ENCODE measurements at regions not wholly inside any gene's neighbourhood (a gene's known extent, or its start where the extent isn't known, plus 50 kb on each side); places are given as distances from the start of the nearest gene placed in this dataset.

DNA sequence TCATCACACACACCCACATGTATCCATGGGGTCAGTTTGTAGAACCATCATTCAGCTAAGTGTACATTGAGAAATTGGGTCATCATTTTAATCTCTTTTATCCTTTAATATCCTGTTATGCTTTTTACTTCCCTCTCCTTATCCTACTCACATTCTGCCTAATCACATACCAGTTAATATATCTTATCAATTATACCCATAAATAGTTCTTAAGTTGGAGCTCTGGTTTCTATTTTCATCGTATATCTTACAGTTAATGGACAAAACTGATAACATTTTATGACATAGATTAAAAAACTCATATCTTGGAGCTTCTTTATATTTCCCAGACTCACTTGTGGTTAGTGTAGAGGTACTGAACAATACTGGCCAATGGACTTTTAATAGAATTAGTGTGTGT, 729.5 kb upstream of the LCORL start:
- 31 to 73% (median 58%) methylated on average over 1 of the region's 1 CpG for WGBS, 5 donors
- no peak for DNase-seq
- intact Hi-C loops (cut with DNase I; ENCODE audit: low total_unique reads) = no loop called here
- no peak overlapping the region for H3K4me3 ChIP-seq
- H3K27me3 ChIP-seq = no peaks in the 10 kb centered on the region
- no peak overlapping the region for H3K27ac ChIP-seq
- H3K9me3 ChIP-seq = peaks cover 0 to 6% (median 0%) of the 10 kb centered on the region in 4 donors
- TF ChIP-seq, protein P1, sequence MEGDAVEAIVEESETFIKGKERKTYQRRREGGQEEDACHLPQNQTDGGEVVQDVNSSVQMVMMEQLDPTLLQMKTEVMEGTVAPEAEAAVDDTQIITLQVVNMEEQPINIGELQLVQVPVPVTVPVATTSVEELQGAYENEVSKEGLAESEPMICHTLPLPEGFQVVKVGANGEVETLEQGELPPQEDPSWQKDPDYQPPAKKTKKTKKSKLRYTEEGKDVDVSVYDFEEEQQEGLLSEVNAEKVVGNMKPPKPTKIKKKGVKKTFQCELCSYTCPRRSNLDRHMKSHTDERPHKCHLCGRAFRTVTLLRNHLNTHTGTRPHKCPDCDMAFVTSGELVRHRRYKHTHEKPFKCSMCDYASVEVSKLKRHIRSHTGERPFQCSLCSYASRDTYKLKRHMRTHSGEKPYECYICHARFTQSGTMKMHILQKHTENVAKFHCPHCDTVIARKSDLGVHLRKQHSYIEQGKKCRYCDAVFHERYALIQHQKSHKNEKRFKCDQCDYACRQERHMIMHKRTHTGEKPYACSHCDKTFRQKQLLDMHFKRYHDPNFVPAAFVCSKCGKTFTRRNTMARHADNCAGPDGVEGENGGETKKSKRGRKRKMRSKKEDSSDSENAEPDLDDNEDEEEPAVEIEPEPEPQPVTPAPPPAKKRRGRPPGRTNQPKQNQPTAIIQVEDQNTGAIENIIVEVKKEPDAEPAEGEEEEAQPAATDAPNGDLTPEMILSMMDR (IDR thresholded peaks at IDR 0.05) = no peak
- TF ChIP-seq POLR2A (IDR thresholded peaks at IDR 0.05) (no peak), POLR2AphosphoS5 (IDR thresholded peaks at IDR 0.05) (no peak), EP300 (IDR thresholded peaks at IDR 0.05) (no peak)
- H3K4me1 ChIP-seq = no peaks in the 10 kb centered on the region
- H3K36me3 ChIP-seq = no peaks in the 10 kb centered on the region

DNA sequence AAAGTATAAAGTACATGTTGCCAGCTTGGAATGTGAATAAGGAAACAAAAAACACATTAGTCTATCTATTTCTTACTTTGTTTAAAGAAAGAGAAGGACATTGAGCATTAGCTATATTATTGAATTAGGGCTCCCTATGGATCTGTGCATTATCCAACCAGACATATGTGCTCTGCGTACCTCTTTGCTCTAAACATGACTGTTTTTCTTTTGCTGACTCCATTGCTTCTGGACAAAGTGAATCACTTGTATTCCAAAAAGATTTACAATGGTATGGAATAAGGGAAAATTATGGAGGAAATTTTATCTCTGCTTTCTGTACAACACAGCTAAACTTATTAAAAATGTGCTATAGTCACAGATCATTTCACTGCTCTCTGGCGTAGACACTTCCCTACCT, 727.8 kb upstream of the LCORL start:
- DNase-seq = no peak
- intact Hi-C loops (cut with DNase I; ENCODE audit: low total_unique reads) = no loop called here
- Histone ChIP-seq H3K4me1 (no peaks in the 10 kb centered on the region), H3K4me3 (no peak overlapping the region), H3K27ac (no peak overlapping the region), H3K9me3 (peaks cover 0 to 6% (median 0%) of the 10 kb centered on the region in 4 donors), H3K27me3 (no peaks in the 10 kb centered on the region), H3K36me3 (no peaks in the 10 kb centered on the region)
- TF ChIP-seq POLR2A (IDR thresholded peaks at IDR 0.05) = no peak
- WGBS, 5 donors = 39 to 95% (median 80%) methylated on average over 2 of the region's 2 CpGs

DNA sequence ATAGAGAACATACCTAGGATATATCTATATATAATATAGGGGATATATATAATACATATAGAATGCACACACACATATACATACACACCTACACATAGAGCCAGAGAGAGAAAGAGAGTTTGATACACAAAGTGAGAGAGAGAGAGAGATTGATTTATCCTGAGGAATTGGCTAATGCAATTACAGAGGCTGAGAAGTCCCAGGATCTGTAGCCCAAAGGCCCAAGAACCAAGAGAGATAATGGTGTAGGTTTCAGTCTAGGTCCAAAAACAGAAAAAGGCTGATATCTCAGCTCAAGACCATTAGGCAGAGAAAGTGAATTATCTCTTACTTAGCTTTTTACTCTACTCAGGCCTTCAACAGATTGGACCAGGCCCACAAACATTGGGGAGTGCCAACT, 715.0 kb upstream of the LCORL start:
- Histone ChIP-seq H3K27me3 (no peaks in the 10 kb centered on the region), H3K27ac (no peak overlapping the region), H3K4me1 (peaks cover 0 to 10% (median 3%) of the 10 kb centered on the region in 4 donors), H3K9me3 (no peaks in the 10 kb centered on the region), H3K36me3 (no peaks in the 10 kb centered on the region), H3K4me3 (no peak overlapping the region)
- intact Hi-C loops (cut with DNase I; ENCODE audit: low total_unique reads) = no loop called here
- DNase-seq = no peak
- TF ChIP-seq POLR2A (IDR thresholded peaks at IDR 0.05) (no peak), EP300 (IDR thresholded peaks at IDR 0.05) (no peak)
- TF ChIP-seq, protein P1 (IDR thresholded peaks at IDR 0.05) = no peak

DNA sequence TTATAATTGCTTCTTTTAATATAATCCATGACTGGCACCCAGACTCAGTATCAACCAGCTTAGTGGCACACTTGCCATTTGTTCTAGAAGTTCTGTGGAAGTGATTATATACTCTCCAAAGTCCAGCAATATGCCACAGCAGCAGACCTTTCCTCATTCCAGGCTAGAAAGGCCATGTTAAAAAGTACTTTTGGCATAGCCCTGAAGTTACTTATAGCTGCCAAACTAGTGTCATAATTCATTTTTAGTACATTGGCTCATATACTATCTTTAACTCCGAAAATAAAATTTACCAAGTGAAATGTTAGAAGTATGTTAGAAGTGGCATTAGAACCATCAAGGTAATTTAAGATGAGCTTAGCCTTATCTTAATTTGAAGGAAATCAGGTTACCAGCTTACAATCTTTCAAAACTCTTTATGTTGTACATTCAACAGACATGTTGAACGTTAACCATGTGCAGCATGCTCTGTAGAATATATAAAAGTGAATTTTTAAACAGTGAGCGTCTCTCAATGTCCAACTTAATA, 714.2 kb upstream of the LCORL start:
- 59 to 90% (median 79%) methylated on average over 3 of the region's 3 CpGs for WGBS, 5 donors
- H3K9me3 ChIP-seq = no peaks in the 10 kb centered on the region
- TF ChIP-seq, protein P1 (IDR thresholded peaks at IDR 0.05) = no peak
- TF ChIP-seq EP300 (IDR thresholded peaks at IDR 0.05) (no peak), POLR2AphosphoS5 (IDR thresholded peaks at IDR 0.05) (no peak), POLR2A (IDR thresholded peaks at IDR 0.05) (no peak)
- peak in 1 of 2 donors; percentile 6 for DNase-seq
- intact Hi-C loops (cut with DNase I; ENCODE audit: low total_unique reads) = no loop called here
- H3K36me3 ChIP-seq = no peaks in the 10 kb centered on the region
- H3K27ac ChIP-seq = no peak overlapping the region
- no peaks in the 10 kb centered on the region for H3K27me3 ChIP-seq
- no peak overlapping the region for H3K4me3 ChIP-seq
- H3K4me1 ChIP-seq = peaks cover 0 to 10% (median 3%) of the 10 kb centered on the region in 4 donors

DNA sequence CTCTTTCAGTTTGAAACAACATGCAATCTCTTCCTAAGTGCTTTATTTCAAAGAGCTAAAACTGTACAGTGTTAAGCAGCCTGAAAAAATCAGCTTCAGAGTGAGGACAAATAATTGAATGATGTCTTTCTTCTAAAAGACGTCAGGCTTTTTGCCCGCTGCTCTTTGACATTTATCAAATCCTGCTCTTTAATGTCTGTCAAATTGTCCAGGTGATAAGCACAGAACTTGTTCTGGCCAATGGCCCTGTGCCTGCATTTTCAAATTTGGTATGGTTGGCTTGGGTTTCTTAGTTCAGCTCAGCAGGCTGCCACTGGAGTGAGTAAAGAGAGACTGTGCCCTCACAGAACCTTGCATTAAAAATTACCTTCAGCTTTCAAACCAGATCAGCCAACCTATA, 712.9 kb upstream of the LCORL start:
- no peak for TF ChIP-seq EP300 (IDR thresholded peaks at IDR 0.05)
- no peak for TF ChIP-seq POLR2A (IDR thresholded peaks at IDR 0.05)
- TF ChIP-seq, protein P1 (IDR thresholded peaks at IDR 0.05) = no peak
- no peak for TF ChIP-seq POLR2AphosphoS5 (IDR thresholded peaks at IDR 0.05)
- H3K9me3 ChIP-seq = no peaks in the 10 kb centered on the region
- no peaks in the 10 kb centered on the region for H3K36me3 ChIP-seq
- H3K4me3 ChIP-seq = no peak overlapping the region
- H3K27me3 ChIP-seq = no peaks in the 10 kb centered on the region
- peak in 1 of 2 donors; percentile 4 for DNase-seq
- 22 to 50% (median 31%) methylated on average over 2 of the region's 2 CpGs for WGBS, 5 donors
- intact Hi-C loops (cut with DNase I; ENCODE audit: low total_unique reads) = no loop called here
- H3K27ac ChIP-seq = no peak overlapping the region
- peaks cover 0 to 10% (median 3%) of the 10 kb centered on the region in 4 donors for H3K4me1 ChIP-seq
